ENCODE measurements at regions not wholly inside any gene's neighbourhood (a gene's known extent, or its start where the extent isn't known, plus 50 kb on each side); places are given as distances from the start of the nearest gene placed in this dataset.

DNA sequence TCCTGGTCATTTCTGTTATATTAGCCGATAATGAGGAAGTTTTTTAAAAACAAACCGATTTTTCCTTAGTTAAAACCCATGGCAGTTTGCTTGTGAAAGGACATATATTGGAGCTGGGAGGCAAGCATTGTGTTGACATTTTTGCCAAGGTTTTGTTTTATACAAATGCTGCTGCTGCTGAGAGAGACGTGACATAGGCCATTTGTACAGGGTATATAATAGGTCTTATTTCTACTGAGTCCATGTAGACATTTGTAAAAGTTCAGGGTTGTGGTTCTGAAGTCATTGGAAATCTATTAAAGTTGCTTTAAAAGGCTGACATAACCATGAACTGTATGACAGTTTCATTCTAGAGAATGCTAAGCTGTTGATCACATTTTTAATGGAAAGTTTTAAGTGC, 424.0 kb upstream of the FANCL start:
- no peak for DNase-seq

DNA sequence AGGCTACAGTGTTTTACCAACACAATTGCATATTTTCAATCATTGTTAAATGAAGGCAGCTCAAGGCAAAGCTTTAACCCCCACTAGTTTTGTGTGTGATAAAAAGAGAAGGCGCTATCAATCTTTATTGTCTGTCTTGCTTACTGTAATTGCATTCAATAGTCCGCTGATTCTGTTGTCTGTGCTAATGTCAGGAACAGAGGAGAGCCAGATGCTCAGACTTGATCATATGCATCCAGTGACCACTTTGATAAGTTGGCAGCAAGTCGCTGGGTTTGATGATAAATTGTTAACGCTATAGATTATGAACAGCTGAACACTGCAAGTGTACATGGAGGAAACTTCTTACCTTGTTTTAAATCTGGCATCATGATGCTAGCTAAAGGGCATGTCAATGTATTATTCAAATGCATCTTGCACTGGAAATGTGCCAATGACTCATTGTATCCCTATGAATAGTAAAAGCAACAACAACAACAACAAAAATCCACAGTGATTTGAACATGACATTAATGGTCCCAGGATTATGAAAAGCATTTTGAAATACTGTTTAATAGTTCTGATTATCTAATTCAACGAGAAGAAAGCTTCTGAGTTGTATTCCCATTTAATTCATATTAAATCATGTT, 423.5 kb upstream of the FANCL start:
- no peak for DNase-seq

DNA sequence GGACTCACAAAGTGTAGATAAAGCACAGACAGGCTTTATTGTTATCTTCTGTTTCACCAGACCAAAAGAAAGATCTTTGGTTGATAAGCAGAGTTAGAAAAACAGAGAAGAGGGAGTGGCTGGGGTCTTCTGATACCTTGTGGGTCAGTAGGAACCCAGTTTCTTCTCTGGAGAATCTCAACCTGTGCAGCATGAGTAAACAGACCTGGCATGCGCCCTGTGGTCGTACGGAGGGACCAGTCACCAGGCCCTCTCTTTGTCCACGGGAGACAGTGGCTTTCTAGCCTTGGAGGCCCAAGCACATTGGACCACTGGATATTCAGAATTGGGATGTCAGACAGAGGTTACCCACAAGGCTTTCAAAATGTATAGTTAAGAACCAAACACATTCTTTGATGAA, 418.9 kb upstream of the FANCL start:
- no peak for DNase-seq

GRCh38 chr2:58655152-58655551, 414.0 kb upstream of the FANCL start:
- no peak for DNase-seq

- DNase-seq, result no peak
Measured at GRCh38 chr2:58651930-58652329, 410.8 kb upstream of the FANCL start.

GRCh38 chr2:58650781-58651180, 409.7 kb upstream of the FANCL start:
- DNase-seq, result no peak

DNA sequence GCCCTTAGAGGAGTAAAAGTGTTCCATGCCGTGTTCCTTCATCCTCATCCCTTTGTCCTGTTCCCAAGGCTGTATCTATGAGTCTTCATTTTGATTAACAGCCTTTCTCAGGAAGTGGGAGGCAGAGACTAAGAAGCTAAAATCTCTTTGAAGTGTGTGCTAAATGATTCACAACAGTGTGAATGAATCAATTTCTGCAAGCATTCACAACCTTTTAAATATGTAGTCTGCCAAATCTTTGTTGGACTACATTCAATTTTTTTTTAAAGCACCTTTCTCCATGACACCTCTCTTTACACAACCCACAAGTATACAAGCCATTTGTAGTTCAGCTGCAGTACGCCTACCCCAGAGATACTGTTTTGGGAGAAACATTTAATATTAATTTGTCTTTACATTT, 408.6 kb upstream of the FANCL start:
- DNase-seq, result no peak

DNA sequence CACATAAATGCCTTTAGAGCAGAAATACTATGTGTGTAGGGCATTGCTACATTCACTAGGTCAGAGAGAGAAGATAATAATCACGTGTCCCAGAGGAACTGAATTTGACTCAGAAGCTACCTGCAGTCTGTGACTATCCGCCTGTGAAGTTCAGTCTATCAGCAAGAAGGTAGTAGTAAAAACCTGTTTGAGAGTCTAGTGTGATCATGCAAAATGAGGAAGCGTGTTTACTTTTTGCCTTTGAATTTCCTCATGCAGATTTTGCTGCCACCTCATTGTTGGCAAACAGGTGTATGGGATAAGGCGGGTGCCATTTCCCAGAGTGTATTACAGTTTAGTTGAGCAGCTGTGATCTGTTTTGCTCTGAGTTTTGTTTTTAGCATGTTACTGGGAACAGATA, 403.9 kb upstream of the FANCL start:
- DNase-seq, result peak; percentile 22

DNA sequence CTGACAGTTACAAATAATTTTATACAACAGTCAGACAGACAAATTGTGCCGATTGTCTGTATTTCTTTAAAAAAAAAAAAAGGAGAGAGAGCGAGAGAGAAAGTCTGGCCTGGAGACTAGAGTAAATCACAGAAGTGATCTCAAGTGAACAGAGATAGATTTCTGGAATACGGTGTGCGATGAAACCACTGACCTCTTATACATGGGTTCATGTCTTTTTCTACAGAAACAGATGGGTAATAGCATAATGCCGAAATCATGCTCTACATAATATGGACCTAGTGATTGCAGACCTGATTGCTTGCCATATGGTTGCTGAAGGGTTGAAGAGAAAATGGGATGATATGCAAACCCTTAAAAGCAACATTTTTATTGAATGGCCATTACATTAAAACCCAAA, 403.3 kb upstream of the FANCL start:
- DNase-seq, result no peak

GRCh38 chr2:58641001-58641400, 399.9 kb upstream of the FANCL start:
- no peak for DNase-seq

DNA sequence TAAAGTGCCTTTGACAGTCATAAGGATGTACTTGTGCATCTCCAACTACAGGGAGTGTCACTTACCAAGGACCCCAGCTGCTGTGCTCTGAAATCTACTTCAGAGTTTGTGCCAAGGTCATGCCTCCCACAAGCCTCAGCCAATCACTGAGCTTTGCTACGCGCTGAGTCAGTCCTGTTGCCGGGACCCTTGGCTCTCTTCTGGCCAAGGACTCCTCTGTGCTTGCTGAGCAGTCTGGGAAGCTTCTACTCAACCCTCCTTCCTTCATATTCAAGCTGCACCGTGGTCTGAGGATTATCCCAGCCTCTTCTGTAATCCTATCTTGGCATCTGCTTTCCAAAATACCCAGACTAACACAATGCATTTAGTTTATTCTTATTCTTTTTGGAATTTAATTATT, 398.9 kb upstream of the FANCL start:
- DNase-seq, result peak; percentile 6

DNA sequence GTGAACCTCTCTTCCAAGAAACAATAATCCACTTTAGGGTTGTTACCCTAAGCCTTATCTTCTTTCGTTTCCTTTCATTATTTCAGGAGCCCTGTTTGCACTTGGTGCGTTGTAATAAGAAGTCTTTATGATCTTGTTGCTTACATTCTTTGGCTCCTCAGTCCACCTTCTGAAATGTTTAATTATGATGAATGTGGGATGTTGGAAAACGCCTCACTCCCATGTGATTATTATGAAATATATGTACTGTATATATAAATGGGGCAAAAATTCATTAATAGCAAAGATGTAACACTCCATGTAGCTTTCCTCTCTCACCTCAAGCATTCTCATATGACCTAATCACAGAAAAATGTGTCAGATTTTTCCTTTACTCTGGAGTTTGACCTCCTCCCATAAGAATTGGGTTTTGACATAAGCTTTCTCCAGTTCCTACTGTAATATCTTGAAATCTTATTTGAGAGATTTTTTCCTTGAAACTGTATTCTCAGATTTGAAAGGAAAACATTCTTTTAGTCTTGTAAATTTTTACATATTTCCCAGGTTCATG, 397.2 kb upstream of the FANCL start:
- DNase-seq, result no peak

GRCh38 chr2:58636872-58637271, 395.7 kb upstream of the FANCL start:
- no peak for DNase-seq

GRCh38 chr2:58635801-58636375, 394.8 kb upstream of the FANCL start:
- DNase-seq, result no peak

DNA sequence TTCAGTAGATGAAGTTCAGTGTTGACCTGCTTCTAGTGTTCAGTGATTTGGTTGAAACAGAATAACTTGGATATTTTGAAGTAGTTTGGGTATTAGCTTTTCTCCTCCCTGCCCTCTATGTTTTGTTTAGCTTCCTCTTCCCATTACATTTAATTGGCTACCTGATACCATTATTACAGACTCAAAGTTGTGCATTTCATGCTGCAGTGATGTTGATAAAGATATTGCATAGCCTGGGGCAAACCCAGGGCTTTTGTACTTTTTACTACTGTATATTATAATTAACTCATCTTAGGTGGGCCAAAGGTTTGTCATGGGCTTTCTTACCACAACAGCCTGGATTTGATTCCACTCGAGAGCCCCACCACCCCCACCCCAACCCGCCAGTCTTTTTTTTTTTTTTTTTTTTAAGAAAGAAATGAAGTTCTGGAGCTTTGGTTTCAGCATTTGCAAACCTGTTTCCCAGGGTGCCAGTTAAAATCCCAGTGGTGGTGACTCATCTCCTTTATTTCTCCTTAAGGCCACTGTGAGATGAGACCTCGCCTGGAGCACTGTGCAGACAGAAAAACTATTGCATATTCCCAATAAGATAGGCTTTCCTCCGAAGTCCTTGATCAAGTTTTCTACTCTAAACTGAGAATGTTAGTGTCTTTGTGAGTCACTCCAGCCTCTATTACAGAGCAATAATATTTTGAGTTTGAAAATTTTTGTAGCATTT, 393.7 kb upstream of the FANCL start:
- DNase-seq, result no peak

DNA sequence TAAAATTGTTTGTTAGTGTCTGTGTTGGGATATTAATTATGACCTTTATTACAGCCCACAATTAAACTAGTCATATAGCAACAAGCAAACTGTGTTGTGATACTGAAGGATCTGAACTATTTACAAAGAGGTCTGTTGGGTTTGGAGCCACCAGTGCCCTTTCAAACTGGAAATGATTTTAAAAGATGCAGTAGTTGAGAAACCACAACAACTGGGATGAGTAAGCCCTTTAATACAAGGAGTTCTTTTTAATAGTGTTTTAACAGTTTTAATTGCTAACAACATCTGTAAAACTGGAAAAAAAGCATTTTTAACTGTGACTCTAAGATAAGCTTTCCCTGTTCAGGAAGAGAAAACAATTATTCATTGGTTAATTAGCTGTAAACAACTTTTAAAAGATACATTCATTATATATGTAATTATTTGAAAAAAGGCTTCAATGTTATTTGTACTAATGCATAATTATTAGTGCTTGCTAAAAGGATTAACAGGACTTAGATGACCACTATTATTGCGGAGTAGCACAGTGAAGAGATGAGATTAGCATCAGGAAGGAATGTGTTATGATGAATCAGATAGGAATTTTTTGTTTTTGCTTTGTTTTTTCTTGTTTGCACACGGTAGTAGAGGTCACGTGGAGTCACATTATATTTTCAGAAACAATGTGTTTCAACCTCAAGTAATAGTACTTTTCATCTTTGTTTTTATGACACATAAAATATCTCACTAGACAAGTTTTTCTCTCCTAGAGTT, 392.7 kb upstream of the FANCL start:
- no peak for DNase-seq

GRCh38 chr2:58631986-58632385, 390.9 kb upstream of the FANCL start:
- no peak for DNase-seq

- no peak for DNase-seq
Measured at GRCh38 chr2:58629545-58630119, 388.5 kb upstream of the FANCL start.

DNA sequence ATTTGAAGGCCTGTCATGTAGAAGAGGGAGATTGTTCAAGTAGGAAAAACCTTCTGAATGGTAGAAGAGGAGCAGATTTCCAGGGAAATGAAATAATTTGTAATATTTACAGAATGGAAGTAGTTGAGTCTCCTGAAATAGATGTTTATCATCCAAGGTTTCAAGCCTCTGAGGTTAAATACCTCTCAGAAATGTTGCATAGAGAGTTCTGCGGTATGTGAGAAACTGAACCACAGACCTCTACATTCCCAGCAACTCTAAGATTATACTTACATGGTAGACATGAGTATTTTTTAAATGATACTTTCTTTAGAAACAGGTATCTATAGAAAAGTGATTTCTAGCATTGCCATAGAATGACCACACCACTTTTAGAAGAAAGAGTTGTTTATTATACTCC, 379.8 kb upstream of the FANCL start:
- no peak for DNase-seq

- no peak for DNase-seq
Measured at GRCh38 chr2:58620093-58620492, 379.0 kb upstream of the FANCL start.

DNA sequence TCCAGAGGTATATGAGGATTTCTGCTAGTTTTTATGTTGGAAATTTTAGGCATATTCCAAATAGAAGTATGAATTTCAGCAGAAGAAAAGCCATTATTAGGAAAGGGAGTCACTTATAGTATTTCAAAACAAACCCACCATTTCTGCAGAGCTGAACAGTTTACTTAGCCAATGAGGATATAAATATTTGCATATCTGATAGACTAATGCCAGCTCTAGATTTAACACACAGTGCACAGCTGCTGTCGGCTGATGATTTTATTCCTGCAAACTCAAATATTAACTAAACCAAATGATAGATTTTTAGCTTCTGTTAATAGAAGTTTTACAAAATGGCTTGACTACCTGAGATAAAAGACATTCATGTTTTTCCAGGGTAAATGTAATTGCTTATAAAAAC, 375.8 kb upstream of the FANCL start:
- no peak for DNase-seq

- no peak for DNase-seq
Measured at GRCh38 chr2:58614219-58614618, 373.1 kb upstream of the FANCL start.

GRCh38 chr2:58612973-58613372, 371.8 kb upstream of the FANCL start:
- no peak for DNase-seq

Measured in NCI-H510A treated with DMSO at 0.1 percent for 48 hours (cell line).